ENCODE measurements at regions not wholly inside any gene's neighbourhood (a gene's known extent, or its start where the extent isn't known, plus 50 kb on each side); places are given as distances from the start of the nearest gene placed in this dataset.

GRCh38 chr4:92249541-92249940, 54.2 kb upstream of the GRID2 start:
- TF ChIP-seq SIN3A (IDR thresholded peaks at IDR 0.05; ENCODE audit: borderline replicate concordance, insufficient read depth, low read length) = no peak

- TF ChIP-seq SIN3A (IDR thresholded peaks at IDR 0.05; ENCODE audit: borderline replicate concordance, insufficient read depth, low read length) (no peak), FOXP2 (optimal IDR thresholded peaks at IDR 0.05; ENCODE audit: borderline replicate concordance, extremely low read depth, extremely low read length, insufficient read depth) (no peak), POLR2AphosphoS5 (IDR thresholded peaks at IDR 0.05; ENCODE audit: low read depth, low read length) (no peak), REST (IDR thresholded peaks at IDR 0.05; ENCODE audit: insufficient read depth in 1 of 2, low read depth in 2 of 2, low read length in 2 of 2) (no peak), TAF1 (IDR thresholded peaks at IDR 0.05; ENCODE audit: borderline replicate concordance, insufficient read depth, low read length) (no peak)
These were observed 52.1 kb upstream of the GRID2 start for GRCh38 chr4:92251711-92252110.

GRCh38 chr4:92252846-92253245, 50.9 kb upstream of the GRID2 start:
- no peak for TF ChIP-seq REST (IDR thresholded peaks at IDR 0.05; ENCODE audit: insufficient read depth in 1 of 2, low read depth in 2 of 2, low read length in 2 of 2)

- TF ChIP-seq POLR2AphosphoS5 (IDR thresholded peaks at IDR 0.05; ENCODE audit: low read depth, low read length) = no peak
- no peak for TF ChIP-seq FOXP2 (optimal IDR thresholded peaks at IDR 0.05; ENCODE audit: borderline replicate concordance, extremely low read depth, extremely low read length, insufficient read depth)
- TF ChIP-seq REST (IDR thresholded peaks at IDR 0.05; ENCODE audit: insufficient read depth in 1 of 2, low read depth in 2 of 2, low read length in 2 of 2) = no peak
- no peak for TF ChIP-seq SIN3A (IDR thresholded peaks at IDR 0.05; ENCODE audit: borderline replicate concordance, insufficient read depth, low read length)
- TF ChIP-seq TAF1 (IDR thresholded peaks at IDR 0.05; ENCODE audit: borderline replicate concordance, insufficient read depth, low read length) = no peak
These were observed 50.2 kb upstream of the GRID2 start for GRCh38 chr4:92253550-92253949.
